DND-41 (cell line): ENCODE measurements at regions not wholly inside any gene's neighbourhood (a gene's known extent, or its start where the extent isn't known, plus 50 kb on each side); places are given as distances from the start of the nearest gene placed in this dataset.

ENCODE experiments used
- ATAC-seq: fragments of 200-7000 bp; cut with Tn5 transposase; 3 replicates; pipeline ENCODE4 v1.9.1; 2021; ENCODE audit warnings: low read depth; ENCODE audit not compliant: insufficient read depth
- DNase-seq: peaks from one replicate; pipeline ENCODE4 v3.0.0-alpha.2; 2020
- H2AFZ ChIP-seq: 2 replicates; pipeline ENCODE4 v1.6.0; 2012; ENCODE audit warnings: low read depth, low read length
- H3K27ac ChIP-seq: 2 replicates; pipeline ENCODE4 v1.5.1; 2012; ENCODE audit warnings: low read length, inconsistent platforms
- H3K27me3 ChIP-seq: fragments of 200-600 bp; sonication (generic); 2 replicates; pipeline ENCODE4 v1.6.0; 2012; ENCODE audit warnings: low read length, mild to moderate bottlenecking, inconsistent platforms; ENCODE audit not compliant: insufficient read depth, poor library complexity
- H3K36me3 ChIP-seq: 2 replicates; pipeline ENCODE4 v1.5.1; 2012; ENCODE audit warnings: low read length, inconsistent platforms; ENCODE audit not compliant: insufficient read depth
- H3K4me1 ChIP-seq: 2 replicates; pipeline ENCODE4 v1.5.1; 2012; ENCODE audit warnings: mild to moderate bottlenecking, low read length; ENCODE audit not compliant: insufficient read depth
- H3K4me2 ChIP-seq: 2 replicates; pipeline ENCODE4 v1.6.0; 2012; ENCODE audit warnings: mild to moderate bottlenecking, moderate library complexity, low read length, inconsistent platforms; ENCODE audit not compliant: insufficient read depth
- H3K4me3 ChIP-seq, 2 experiments: fragments of 200-600 bp in 1 of 2; shearing (Covaris generic) in 1 of 2; 2 replicates each; pipeline ENCODE4 v1.5.1; 2012 to 2016; ENCODE audit warnings: inconsistent platforms in 2 of 2, low read length in 2 of 2, mild to moderate bottlenecking in 2 of 2, low read depth in 1 of 2, moderate library complexity in 1 of 2
- H3K79me2 ChIP-seq: 2 replicates; pipeline ENCODE4 v1.6.0; 2012; ENCODE audit warnings: low read length, inconsistent platforms; ENCODE audit not compliant: insufficient read depth
- H3K9ac ChIP-seq: 2 replicates; pipeline ENCODE4 v1.6.0; 2012; ENCODE audit warnings: low read depth, mild to moderate bottlenecking, inconsistent platforms, low read length, moderate library complexity
- H3K9me3 ChIP-seq: 2 replicates; pipeline ENCODE4 v1.5.1; 2012; ENCODE audit warnings: low read length, moderate library complexity, mild to moderate bottlenecking, inconsistent platforms; ENCODE audit not compliant: insufficient read depth, severe bottlenecking
- H4K20me1 ChIP-seq: 2 replicates; pipeline ENCODE4 v1.6.0; 2012; ENCODE audit warnings: low read length; ENCODE audit not compliant: insufficient read depth
- EZH2 ChIP-seq: IDR thresholded peaks from 3 replicates; pipeline ENCODE4 v1.6.1; 2012; ENCODE audit warnings: borderline replicate concordance, low read depth, mild to moderate bottlenecking, moderate library complexity, low read length, inconsistent platforms; ENCODE audit not compliant: severe bottlenecking
- TF ChIP-seq, protein P1 (sequence below): IDR thresholded peaks from 2 replicates; pipeline ENCODE4 v1.5.1; 2012; ENCODE audit warnings: borderline replicate concordance, low read length, moderate library complexity, mild to moderate bottlenecking; ENCODE audit not compliant: poor library complexity, severe bottlenecking; ENCODE audit errors: extremely low read depth

DNA sequence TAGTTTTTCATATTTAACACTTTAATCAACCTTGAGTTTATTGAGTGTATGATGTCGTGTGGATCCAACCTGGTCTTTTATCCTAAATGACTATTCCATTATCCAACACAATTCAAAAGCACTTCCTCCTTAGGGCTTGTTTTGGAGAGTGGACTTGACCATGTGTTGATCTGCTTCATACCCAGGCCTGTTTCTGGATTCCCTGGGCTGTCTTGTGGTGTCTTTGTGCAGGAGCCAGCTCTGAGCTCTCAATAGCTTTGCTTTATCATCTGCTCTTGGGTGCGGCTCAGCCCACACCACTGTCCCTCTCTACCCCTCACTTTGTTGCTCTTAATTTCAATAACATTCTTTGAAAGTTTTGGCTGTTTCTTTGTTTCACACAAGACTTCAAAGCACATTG lies 70.9 kb upstream of the CHST15 start:
- H3K9me3 ChIP-seq: no peaks in the 10 kb centered on the region
- H3K4me1 ChIP-seq: no peaks in the 10 kb centered on the region; the same call in 1 of the 2 replicates
- DNase-seq (no peak), ATAC-seq (no peak)
- H3K9ac ChIP-seq: no peak overlapping the region
- no peaks in the 10 kb centered on the region for H3K79me2 ChIP-seq
- H3K36me3 ChIP-seq: no peaks in the 10 kb centered on the region
- H3K4me3 ChIP-seq: no peak overlapping the region
- TF ChIP-seq, protein P1, sequence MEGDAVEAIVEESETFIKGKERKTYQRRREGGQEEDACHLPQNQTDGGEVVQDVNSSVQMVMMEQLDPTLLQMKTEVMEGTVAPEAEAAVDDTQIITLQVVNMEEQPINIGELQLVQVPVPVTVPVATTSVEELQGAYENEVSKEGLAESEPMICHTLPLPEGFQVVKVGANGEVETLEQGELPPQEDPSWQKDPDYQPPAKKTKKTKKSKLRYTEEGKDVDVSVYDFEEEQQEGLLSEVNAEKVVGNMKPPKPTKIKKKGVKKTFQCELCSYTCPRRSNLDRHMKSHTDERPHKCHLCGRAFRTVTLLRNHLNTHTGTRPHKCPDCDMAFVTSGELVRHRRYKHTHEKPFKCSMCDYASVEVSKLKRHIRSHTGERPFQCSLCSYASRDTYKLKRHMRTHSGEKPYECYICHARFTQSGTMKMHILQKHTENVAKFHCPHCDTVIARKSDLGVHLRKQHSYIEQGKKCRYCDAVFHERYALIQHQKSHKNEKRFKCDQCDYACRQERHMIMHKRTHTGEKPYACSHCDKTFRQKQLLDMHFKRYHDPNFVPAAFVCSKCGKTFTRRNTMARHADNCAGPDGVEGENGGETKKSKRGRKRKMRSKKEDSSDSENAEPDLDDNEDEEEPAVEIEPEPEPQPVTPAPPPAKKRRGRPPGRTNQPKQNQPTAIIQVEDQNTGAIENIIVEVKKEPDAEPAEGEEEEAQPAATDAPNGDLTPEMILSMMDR: no peak
- no peak for TF ChIP-seq EZH2
- no peak overlapping the region for H2AFZ ChIP-seq
- no peak overlapping the region for H3K4me2 ChIP-seq
- H4K20me1 ChIP-seq: no peaks in the 10 kb centered on the region
- no peaks in the 10 kb centered on the region for H3K27me3 ChIP-seq
- H3K27ac ChIP-seq: no peak overlapping the region

DNA sequence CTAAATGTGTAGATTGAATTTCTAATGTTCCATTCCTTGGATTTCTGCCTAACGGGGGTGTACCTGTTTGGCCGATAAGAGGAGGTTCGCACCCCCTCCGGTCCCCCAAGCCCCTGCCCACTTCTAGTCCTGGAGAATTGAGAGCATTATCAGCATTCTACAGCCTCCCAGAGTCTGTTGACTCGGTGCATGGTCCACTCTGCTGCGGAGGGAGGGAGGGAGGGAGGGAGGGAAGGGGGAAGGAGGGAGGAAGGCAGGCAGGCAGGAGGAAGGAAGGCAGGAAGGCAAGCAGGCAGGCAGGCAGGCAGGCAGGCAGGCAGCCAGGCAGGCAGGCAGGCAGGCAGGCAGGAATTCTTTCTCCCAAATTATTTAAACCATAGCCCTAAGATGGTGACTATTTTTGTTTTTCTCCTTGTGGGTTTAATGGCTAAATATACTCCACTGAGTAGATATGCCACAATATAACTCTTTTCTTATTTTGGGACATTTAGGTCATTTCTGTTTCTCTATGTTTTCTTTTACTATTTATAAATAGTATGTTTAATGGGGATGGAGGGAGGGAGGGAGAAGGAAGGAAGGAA lies 69.5 kb upstream of the CHST15 start:
- no peak for ATAC-seq
- Histone ChIP-seq H3K9me3 (peaks cover 4% of the 10 kb centered on the region), H3K79me2 (no peaks in the 10 kb centered on the region), H2AFZ (no peak overlapping the region), H4K20me1 (no peaks in the 10 kb centered on the region), H3K4me1 (peaks cover 5% of the 10 kb centered on the region; the same call in 1 of the 2 replicates), H3K27ac (no peak overlapping the region), H3K27me3 (no peaks in the 10 kb centered on the region), H3K36me3 (no peaks in the 10 kb centered on the region), H3K4me2 (no peak overlapping the region), H3K9ac (no peak overlapping the region), H3K4me3 (no peak overlapping the region)
- DNase-seq: no peak
- TF ChIP-seq, protein P1: no peak
- no peak for TF ChIP-seq EZH2

DNA sequence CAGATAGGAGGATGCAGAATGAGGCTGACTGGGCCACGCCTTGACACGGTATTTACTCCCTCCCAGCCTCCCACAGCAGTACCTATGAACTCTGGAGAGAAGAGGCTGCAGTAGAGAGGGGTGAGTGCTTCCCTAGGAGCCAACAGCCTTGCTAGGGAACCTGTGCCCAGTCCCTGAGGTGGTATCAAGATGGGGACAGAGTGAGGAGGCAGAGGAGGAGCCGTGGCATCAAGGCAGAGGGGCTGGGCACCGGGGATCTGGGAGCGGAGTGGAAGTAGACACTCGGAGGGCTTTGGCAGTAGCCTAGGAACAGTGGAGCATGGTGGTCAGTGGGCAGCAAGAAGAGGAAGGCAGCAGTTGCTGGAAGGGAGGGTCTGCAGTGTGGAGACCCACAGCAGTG lies 68.7 kb upstream of the CHST15 start:
- no peak overlapping the region; the same call in 1 of the 2 replicates for H3K27ac ChIP-seq
- H3K9ac ChIP-seq: no peak overlapping the region
- H3K4me2 ChIP-seq: no peak overlapping the region
- H3K9me3 ChIP-seq: peaks cover 5% of the 10 kb centered on the region
- no peak for DNase-seq
- H2AFZ ChIP-seq: no peak overlapping the region
- H3K4me1 ChIP-seq: peaks cover 5% of the 10 kb centered on the region; the same call in 1 of the 2 replicates
- H3K36me3 ChIP-seq: no peaks in the 10 kb centered on the region
- H3K79me2 ChIP-seq: no peaks in the 10 kb centered on the region
- no peaks in the 10 kb centered on the region for H3K27me3 ChIP-seq
- ATAC-seq: peak; percentile 22; the same call in 1 of the 3 replicates
- TF ChIP-seq, protein P1: no peak
- TF ChIP-seq EZH2: no peak
- H3K4me3 ChIP-seq: no peak overlapping the region
- no peaks in the 10 kb centered on the region for H4K20me1 ChIP-seq
